HL-60/S4 (cell line): ENCODE measurements at regions not wholly inside any gene's neighbourhood (a gene's known extent, or its start where the extent isn't known, plus 50 kb on each side); places are given as distances from the start of the nearest gene placed in this dataset.

Experiments used
- in situ Hi-C: fragments of 300-500 bp; cut with MboI; formaldehyde crosslinking; loops from 2 replicates; pipeline ENCODE4 v1.14.3; 2022; ENCODE audit warnings: low sequenced_read_pairs

- in situ Hi-C loops, result no loop called here
These were observed 91.4 kb downstream of the EDN1 start for GRCh38 chr6:12381587-12381986.

GRCh38 chr6:12383448-12383847 is 93.3 kb downstream of the EDN1 start:
- in situ Hi-C loops, result no loop called here

- in situ Hi-C loops, result no loop called here
These were observed 94.3 kb downstream of the EDN1 start for GRCh38 chr6:12384357-12384912.

- in situ Hi-C loops, result no loop called here
These were observed 95.2 kb downstream of the EDN1 start for GRCh38 chr6:12385316-12385715.

- in situ Hi-C loops, result no loop called here
These were observed 96.7 kb downstream of the EDN1 start for GRCh38 chr6:12386816-12387215.

GRCh38 chr6:12391472-12391871 is 101.3 kb downstream of the EDN1 start:
- in situ Hi-C loops, result no loop called here

- in situ Hi-C loops, result no loop called here
These were observed 102.3 kb downstream of the EDN1 start for GRCh38 chr6:12392490-12392889.

GRCh38 chr6:12393100-12393499 is 102.9 kb downstream of the EDN1 start:
- in situ Hi-C loops, result no loop called here

GRCh38 chr6:12394170-12394569 is 104.0 kb downstream of the EDN1 start:
- in situ Hi-C loops, result no loop called here

GRCh38 chr6:12395898-12396297 is 105.7 kb downstream of the EDN1 start:
- in situ Hi-C loops, result no loop called here

- in situ Hi-C loops, result no loop called here
These were observed 111.0 kb downstream of the EDN1 start for GRCh38 chr6:12401200-12401599.

GRCh38 chr6:12403201-12403826 is 113.2 kb downstream of the EDN1 start:
- in situ Hi-C loops, result no loop called here

GRCh38 chr6:12403947-12404647 is 113.9 kb downstream of the EDN1 start:
- in situ Hi-C loops, result no loop called here

- in situ Hi-C loops, result no loop called here
These were observed 114.5 kb downstream of the EDN1 start for GRCh38 chr6:12404651-12405050.

- in situ Hi-C loops, result no loop called here
These were observed 118.6 kb downstream of the EDN1 start for GRCh38 chr6:12408752-12409151.

GRCh38 chr6:12410946-12411345 is 120.8 kb downstream of the EDN1 start:
- in situ Hi-C loops, result no loop called here

- in situ Hi-C loops, result no loop called here
These were observed 124.0 kb downstream of the EDN1 start for GRCh38 chr6:12414096-12414675.

GRCh38 chr6:12415980-12416598 is 125.9 kb downstream of the EDN1 start:
- in situ Hi-C loops, result no loop called here

GRCh38 chr6:12417191-12417590 is 127.0 kb downstream of the EDN1 start:
- in situ Hi-C loops, result no loop called here

- in situ Hi-C loops, result no loop called here
These were observed 128.8 kb downstream of the EDN1 start for GRCh38 chr6:12418946-12419345.

GRCh38 chr6:12419631-12420272 is 129.6 kb downstream of the EDN1 start:
- in situ Hi-C loops, result no loop called here
